HG02852 (cell line): ENCODE measurements at regions not wholly inside any gene's neighbourhood (a gene's known extent, or its start where the extent isn't known, plus 50 kb on each side); places are given as distances from the start of the nearest gene placed in this dataset.

ENCODE experiments used
- ATAC-seq: cut with Tn5 transposase; IDR thresholded peaks from one replicate; pipeline ENCODE4 v1.9.1; 2021; ENCODE audit warnings: mild to moderate bottlenecking, moderate library complexity; ENCODE audit not compliant: unreplicated experiment

GRCh38 chr7:140242057-140243031, 65.6 kb upstream of the KDM7A start:
- ATAC-seq = peak; percentile 85

GRCh38 chr7:140239653-140239935, 62.8 kb upstream of the KDM7A start:
- no peak for ATAC-seq

GRCh38 chr7:140238778-140239652, 62.2 kb upstream of the KDM7A start:
- ATAC-seq = no peak

GRCh38 chr7:140237390-140237789, 60.6 kb upstream of the KDM7A start:
- no peak for ATAC-seq

- no peak for ATAC-seq
These were observed 59.8 kb upstream of the KDM7A start for GRCh38 chr7:140236626-140237025.

- ATAC-seq = no peak
These were observed 58.3 kb upstream of the KDM7A start for GRCh38 chr7:140235114-140235513.

GRCh38 chr7:140232957-140233917, 56.5 kb upstream of the KDM7A start:
- peak; percentile 62 for ATAC-seq

GRCh38 chr7:140231771-140232491, 55.1 kb upstream of the KDM7A start:
- ATAC-seq = no peak

GRCh38 chr7:140230861-140231770, 54.3 kb upstream of the KDM7A start:
- ATAC-seq = no peak

GRCh38 chr7:140230516-140230860, 53.7 kb upstream of the KDM7A start:
- ATAC-seq = no peak

GRCh38 chr7:140229591-140230515, 53.1 kb upstream of the KDM7A start:
- ATAC-seq = no peak

GRCh38 chr7:140229101-140229525, 52.3 kb upstream of the KDM7A start:
- ATAC-seq = no peak
